Neural progenitor cell (in vitro differentiated cells): ENCODE measurements at regions not wholly inside any gene's neighbourhood (a gene's known extent, or its start where the extent isn't known, plus 50 kb on each side); places are given as distances from the start of the nearest gene placed in this dataset.

Source experiments
- CTCF ChIP-seq: fragments of 200-600 bp; sonication (generic); IDR thresholded peaks from 2 replicates; pipeline ENCODE4 v1.5.1; 2017; ENCODE audit warnings: antibody characterized with exemption, mild to moderate bottlenecking
- EZH2 ChIP-seq: fragments of 200-600 bp; sonication (generic); IDR thresholded peaks from 2 replicates; pipeline ENCODE4 v1.6.1; 2017; ENCODE audit warnings: antibody characterized with exemption, mild to moderate bottlenecking, moderate library complexity

DNA sequence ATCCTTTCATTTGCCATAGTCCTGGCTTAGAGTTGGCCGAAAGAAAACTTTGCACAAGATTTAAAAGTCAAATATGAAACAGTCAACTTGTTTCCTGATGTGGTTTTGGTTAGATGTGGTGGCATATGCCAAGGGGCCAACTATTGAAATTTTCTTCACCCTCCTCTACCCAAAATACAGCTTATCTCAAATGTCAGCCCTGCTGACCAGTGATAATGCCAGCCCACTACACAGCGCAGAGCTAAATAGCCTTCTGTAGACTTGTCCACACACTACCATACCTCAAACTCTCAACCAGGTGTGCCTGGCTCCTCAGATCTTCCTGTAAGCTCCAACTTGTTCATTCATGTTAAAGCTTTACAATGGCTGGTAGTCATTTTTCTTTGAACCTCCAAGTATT, 368.5 kb upstream of the STAC start:
- TF ChIP-seq CTCF: no peak
- TF ChIP-seq EZH2: no peak
